OCI-M2 (cell line): ENCODE measurements at regions not wholly inside any gene's neighbourhood (a gene's known extent, or its start where the extent isn't known, plus 50 kb on each side); places are given as distances from the start of the nearest gene placed in this dataset.
"Not testable (repeated sequence)": the region's sequence is repeated elsewhere in the genome, so short reads cannot be mapped to it uniquely, and the experiment has no call there.

ENCODE experiments used
- DNase-seq: peaks from one replicate; lab custom pipeline; 2025; ENCODE audit not compliant: unreplicated experiment; lab: John Stamatoyannopoulos, UW

GRCh38 chr5:57002959-57003485 lies 51.1 kb upstream of the MIER3 start:
- no peak for DNase-seq

GRCh38 chr5:57003566-57003965 lies 51.6 kb upstream of the MIER3 start:
- not testable (repeated sequence) for DNase-seq

- DNase-seq, result no peak
Measured at GRCh38 chr5:57004800-57005199, 52.9 kb upstream of the MIER3 start.

DNA sequence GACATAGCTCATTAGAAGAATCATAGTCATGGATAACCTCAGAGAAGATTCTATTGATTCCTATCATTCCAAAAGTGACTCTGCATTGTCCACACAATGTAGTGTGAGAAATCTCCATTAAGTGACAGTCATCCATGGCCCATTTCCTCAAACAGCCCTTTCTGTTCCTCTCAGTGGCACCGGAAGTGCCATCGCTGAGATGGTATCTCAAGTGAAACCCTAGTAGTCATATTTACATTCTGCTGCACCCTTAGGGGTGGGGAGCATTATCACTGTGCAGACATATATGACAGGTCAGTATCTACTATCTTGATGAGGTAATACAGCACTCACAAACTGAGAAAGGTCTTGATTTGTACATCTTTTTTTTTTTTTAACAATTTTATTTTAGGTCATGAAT lies 55.4 kb upstream of the MIER3 start:
- no peak for DNase-seq

DNA sequence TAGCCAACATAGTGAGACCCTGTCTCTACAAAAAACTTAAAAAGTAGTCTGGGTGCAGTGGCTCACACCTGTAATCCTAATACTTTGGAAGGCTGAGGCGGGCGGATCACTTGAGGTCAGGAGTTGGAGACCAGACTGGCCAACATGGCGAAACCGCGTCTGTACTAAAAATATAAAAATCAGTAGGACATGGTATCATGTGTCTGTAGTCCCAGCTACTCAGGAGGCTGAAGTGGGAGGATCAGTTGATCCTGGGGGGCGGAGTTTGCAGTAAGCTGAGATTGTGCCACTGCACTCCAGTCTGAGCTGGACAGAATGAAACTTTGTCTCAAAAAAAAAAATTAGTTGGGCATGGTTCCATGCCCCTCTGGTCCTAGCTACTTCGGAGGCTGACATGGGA lies 57.9 kb upstream of the MIER3 start:
- no peak for DNase-seq

DNA sequence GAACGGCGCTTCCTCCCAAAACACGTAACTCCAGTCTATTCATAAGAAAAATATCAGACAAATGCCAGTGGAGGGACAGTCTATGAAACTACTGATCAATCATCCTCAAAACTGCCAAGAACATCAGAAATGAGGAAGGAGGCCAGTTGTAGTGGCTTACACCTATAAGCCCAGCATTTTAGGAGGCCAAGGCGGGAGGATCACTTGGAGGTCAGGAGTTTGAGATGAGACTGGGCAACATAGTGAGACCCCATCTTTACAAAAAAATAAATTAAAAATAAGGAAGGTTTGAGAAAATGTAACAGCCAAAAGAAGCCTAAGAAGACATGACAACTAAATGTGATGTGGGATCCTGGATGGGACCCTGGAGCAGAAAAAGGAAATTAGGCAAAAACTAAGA lies 58.9 kb upstream of the MIER3 start:
- no peak for DNase-seq

- no peak for DNase-seq
Measured at GRCh38 chr5:57012511-57012910, 60.6 kb upstream of the MIER3 start.

GRCh38 chr5:57025961-57026360 lies 74.0 kb upstream of the MIER3 start:
- no peak for DNase-seq

DNA sequence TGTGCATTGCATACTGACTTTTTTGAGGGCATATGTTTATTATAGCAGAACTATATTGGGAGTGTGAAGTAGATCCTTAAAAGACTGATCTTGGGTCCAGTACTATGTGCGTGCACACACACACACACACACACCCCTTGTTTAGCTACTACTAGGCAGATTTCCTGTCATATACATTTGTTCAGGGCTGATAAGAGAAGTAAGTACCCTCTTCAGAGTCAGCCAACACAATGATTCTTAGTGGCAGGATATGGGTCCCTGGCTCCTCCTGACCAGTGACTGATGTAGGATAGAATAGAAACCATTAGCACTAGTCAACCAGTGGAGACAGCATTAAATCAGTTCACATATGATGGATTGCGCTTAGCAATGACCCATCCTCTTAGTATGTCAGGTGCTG lies 76.2 kb upstream of the MIER3 start:
- no peak for DNase-seq

GRCh38 chr5:57032151-57032551 lies 80.2 kb upstream of the MIER3 start:
- DNase-seq, result no peak

GRCh38 chr5:57033103-57033502 lies 81.2 kb upstream of the MIER3 start:
- no peak for DNase-seq

DNA sequence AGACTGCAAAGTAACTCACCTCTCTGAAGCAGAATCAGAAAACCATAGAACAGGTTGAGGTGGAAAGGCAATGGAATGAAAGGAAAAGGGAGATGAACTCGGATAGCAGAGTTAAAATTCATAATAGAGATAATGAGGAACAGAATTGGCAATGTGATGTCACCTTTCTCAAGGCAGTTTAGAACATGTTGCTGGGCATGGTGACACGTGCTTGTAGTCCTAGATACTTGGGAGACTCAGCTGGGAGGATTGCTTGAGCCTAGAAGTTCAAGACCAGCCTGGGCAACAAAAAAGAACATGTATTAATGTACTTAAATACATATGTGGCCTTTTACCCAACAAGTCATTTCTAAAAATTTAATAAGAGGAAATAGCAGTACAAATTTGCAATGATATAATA lies 81.6 kb upstream of the MIER3 start:
- no peak for DNase-seq

DNA sequence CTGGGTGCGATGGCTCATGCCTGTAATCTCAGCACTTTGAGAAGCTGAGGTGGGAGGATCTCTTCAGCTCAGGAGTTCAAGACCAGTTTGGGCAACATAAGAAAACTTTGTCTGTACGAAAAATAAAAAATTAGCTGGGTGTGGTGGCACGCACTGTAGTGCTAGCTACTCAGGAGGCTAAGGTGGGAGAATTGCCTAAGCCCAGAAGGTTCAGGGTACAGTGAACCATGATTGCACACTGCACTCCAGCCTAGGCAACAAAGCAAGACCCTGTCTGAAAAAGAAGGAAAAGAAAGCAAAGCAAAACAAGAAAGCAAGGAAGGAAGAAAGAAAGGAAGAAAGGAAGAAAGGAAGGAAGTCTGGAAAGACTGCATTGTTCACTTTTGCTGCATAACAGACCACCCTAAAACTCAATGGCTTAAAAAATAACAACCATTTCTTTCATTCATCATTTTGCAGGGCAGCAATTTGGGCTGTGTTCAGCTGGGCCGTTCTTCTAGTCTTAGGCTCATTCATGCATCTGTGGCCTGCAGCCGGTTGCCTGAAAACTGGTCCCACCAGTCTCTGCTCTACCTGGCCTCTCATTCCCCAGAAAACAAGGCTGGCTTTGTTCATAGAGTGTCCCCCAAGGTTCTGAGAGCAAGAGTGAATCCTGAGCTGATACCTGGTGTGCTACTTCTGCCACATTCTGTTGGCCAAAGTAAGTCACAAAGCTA lies 82.4 kb upstream of the MIER3 start:
- no peak for DNase-seq

- no peak for DNase-seq
Measured at GRCh38 chr5:57035955-57036354, 84.0 kb upstream of the MIER3 start.

DNA sequence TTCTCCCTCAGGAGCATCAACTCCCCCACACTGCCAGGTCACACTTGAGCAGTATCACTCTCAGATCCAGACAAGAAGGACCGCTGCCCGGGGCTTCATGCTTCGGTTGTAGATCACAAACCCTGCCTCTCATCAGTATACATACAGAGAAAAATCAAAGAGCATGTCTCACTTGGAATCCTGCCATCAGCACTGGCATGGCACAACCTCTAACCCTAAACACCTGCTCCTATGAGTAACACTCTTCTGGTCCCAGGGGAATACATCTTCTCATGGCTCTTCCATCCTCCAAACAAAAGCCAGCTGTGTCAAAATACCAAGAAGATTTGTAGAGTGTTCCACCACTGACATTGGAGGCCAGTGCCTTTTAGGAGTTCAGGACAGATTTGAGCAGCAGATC lies 84.8 kb upstream of the MIER3 start:
- DNase-seq, result no peak

DNA sequence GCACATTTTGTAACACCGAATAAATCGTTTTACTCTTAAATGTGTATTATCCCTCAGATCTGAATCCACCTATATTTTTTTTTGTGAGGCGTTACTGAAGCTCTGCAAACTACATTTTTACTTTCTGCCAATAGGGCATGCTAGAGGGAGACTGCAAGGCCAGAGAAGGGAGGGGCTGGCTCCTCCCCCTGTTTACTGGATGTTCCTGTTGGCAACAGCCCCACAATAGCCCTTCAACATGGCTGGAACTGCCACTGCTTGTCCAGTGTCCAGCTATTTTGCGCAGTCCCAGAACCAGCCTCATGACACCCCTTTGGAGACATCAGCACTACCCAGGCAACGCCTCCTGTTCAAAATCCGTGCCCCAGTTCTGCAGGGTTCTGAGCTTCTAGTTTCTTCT lies 85.4 kb upstream of the MIER3 start:
- no peak for DNase-seq

DNA sequence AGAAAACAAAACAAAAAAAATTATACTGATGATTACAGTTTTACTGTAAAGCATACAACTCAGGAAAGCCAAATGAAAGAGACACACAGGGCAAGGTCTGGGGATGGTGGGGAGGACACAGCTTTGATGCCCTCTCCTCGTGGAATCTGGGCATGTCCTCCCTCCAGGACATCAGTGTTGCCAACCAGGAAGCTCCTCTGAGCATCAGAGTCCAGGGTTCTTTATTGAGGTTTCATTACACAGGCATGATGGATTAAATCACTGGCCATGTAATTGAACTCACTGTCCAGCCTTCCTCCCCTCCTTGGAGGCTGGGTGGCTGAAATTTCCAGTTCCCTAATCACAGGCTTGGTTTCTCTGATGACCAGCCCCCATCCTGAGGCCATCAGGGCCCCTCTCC lies 89.6 kb upstream of the MIER3 start:
- no peak for DNase-seq

- DNase-seq, result no peak
Measured at GRCh38 chr5:57042524-57042931, 90.6 kb upstream of the MIER3 start.

DNA sequence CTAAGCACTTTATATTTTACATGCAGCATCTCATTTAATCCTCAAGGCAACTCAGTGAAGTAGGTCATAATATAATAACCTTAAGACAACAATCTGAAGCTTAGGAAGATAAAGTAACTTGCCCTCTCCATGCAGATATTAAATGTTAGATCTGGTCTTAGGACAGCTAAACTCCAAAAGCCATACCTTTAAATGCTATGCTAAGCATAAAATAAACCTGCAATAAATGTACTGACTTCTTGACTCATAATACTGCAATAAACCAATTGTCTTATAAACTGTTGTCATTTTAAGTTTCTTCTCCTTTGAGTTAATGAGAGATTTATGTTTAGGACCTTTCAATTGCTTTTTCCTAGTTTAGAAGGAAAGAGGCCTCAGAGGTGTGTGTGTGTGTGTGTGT lies 102.2 kb upstream of the MIER3 start:
- DNase-seq, result no peak

GRCh38 chr5:57054671-57055070 lies 102.7 kb upstream of the MIER3 start:
- DNase-seq, result no peak

DNA sequence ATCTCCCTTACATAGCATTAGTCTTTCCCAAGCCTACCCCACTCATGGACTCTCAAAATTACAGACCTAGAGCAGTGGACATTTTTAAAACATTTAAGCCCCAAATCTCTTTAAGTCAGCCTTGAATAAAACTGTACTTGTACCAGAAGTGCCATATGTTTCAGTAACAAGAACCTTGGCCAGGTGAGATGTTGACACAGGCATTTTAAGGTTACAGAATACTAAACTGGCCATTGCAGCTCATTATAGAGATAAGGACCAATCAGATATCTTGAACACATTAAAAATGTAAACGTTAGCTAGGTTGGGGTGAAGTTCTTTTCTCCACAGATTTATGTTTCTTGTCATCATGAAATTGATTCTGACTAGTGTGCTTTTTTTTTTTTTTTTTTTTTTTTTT lies 103.8 kb upstream of the MIER3 start:
- no peak for DNase-seq

DNA sequence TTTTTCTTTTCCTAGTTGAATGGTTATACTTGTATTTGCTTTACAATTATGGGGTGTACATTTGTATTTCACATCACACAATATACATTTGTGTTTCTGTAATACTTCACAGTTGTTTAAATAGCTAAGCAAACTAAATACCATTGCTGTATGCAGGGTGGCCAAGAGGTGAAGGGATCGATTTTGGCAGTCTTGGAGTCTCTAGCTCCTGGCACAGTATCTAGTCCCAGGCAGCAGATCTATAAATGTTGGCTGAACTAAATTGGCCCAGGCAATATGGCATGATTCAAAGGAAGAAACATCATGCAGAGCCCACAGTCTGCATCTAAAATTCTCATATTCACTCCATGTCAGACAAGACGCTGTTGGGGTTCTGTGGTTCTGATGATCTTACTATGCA lies 110.1 kb upstream of the GPBP1 start:
- no peak for DNase-seq

- no peak for DNase-seq
Measured at GRCh38 chr5:57066924-57067596, 106.8 kb upstream of the GPBP1 start.
